ENCODE measurements at regions not wholly inside any gene's neighbourhood (a gene's known extent, or its start where the extent isn't known, plus 50 kb on each side); places are given as distances from the start of the nearest gene placed in this dataset.

DNA sequence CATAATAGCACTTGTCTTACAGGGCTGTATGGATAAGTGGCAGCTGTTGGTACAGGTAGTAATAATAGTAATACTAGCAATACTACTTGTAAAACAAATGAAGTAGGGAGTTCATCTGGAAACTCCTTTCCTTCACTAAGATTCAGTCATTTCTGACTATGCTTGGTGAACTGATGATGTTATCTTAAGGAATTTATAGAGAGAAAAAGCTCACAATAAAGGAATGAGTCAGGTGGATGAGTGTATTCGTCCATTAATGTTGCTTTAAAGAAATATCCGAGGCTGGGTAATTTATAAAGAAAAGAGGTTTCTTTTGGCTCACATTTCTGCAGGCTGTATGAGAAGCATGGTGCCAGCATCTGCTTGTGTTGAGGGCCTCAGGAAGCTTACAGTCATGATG is 477.3 kb downstream of the KLF12 start:
- TF ChIP-seq, protein P1, sequence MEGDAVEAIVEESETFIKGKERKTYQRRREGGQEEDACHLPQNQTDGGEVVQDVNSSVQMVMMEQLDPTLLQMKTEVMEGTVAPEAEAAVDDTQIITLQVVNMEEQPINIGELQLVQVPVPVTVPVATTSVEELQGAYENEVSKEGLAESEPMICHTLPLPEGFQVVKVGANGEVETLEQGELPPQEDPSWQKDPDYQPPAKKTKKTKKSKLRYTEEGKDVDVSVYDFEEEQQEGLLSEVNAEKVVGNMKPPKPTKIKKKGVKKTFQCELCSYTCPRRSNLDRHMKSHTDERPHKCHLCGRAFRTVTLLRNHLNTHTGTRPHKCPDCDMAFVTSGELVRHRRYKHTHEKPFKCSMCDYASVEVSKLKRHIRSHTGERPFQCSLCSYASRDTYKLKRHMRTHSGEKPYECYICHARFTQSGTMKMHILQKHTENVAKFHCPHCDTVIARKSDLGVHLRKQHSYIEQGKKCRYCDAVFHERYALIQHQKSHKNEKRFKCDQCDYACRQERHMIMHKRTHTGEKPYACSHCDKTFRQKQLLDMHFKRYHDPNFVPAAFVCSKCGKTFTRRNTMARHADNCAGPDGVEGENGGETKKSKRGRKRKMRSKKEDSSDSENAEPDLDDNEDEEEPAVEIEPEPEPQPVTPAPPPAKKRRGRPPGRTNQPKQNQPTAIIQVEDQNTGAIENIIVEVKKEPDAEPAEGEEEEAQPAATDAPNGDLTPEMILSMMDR (IDR thresholded peaks at IDR 0.05): no peak
- TF ChIP-seq POLR2A (IDR thresholded peaks at IDR 0.05): no peak
